ENCODE measurements at regions not wholly inside any gene's neighbourhood (a gene's known extent, or its start where the extent isn't known, plus 50 kb on each side); places are given as distances from the start of the nearest gene placed in this dataset.

GRCh38 chr15:45829336-45830153 lies 194.7 kb downstream of the SQOR start:
- DNase-seq (ENCODE audit: extremely low read depth, low read depth), result no peak
- no peak for TF ChIP-seq CTCF (IDR thresholded peaks at IDR 0.05; ENCODE audit: low read depth, low read length)

GRCh38 chr15:45831787-45832186 lies 197.0 kb downstream of the SQOR start:
- no peak for TF ChIP-seq CTCF (IDR thresholded peaks at IDR 0.05; ENCODE audit: low read depth, low read length)
- no peak for DNase-seq (ENCODE audit: extremely low read depth, low read depth)

GRCh38 chr15:45834622-45835021 lies 199.8 kb downstream of the SQOR start:
- no peak for TF ChIP-seq CTCF (IDR thresholded peaks at IDR 0.05; ENCODE audit: low read depth, low read length)
- no peak for DNase-seq (ENCODE audit: extremely low read depth, low read depth)

GRCh38 chr15:45842151-45842550 lies 207.3 kb downstream of the SQOR start:
- no peak for DNase-seq (ENCODE audit: extremely low read depth, low read depth)
- TF ChIP-seq CTCF (IDR thresholded peaks at IDR 0.05; ENCODE audit: low read depth, low read length), result no peak

- TF ChIP-seq CTCF (IDR thresholded peaks at IDR 0.05; ENCODE audit: low read depth, low read length), result no peak
- DNase-seq (ENCODE audit: extremely low read depth, low read depth), result no peak
These were observed 212.8 kb downstream of the SQOR start for GRCh38 chr15:45847645-45848044.

- no peak for TF ChIP-seq CTCF (IDR thresholded peaks at IDR 0.05; ENCODE audit: low read depth, low read length)
- DNase-seq (ENCODE audit: extremely low read depth, low read depth), result no peak
These were observed 214.3 kb downstream of the SQOR start for GRCh38 chr15:45849136-45849535.

- DNase-seq (ENCODE audit: extremely low read depth, low read depth), result no peak
- TF ChIP-seq CTCF (IDR thresholded peaks at IDR 0.05; ENCODE audit: low read depth, low read length), result no peak
These were observed 219.8 kb downstream of the SQOR start for GRCh38 chr15:45854455-45855202.

Measured in AG09319 (cell line).